GM12891 (cell line): ENCODE measurements at regions not wholly inside any gene's neighbourhood (a gene's known extent, or its start where the extent isn't known, plus 50 kb on each side); places are given as distances from the start of the nearest gene placed in this dataset.

ENCODE experiments used
- POLR2A ChIP-seq: IDR thresholded peaks from 2 replicates; pipeline ENCODE4 v1.6.1; 2011; ENCODE audit warnings: low read depth, low read length, control low read depth
- POLR2AphosphoS5 ChIP-seq: IDR thresholded peaks from 2 replicates; pipeline ENCODE4 v1.6.1; 2011; ENCODE audit warnings: low read depth, low read length, control low read depth
- TAF1 ChIP-seq: IDR thresholded peaks from 2 replicates; pipeline ENCODE4 v1.6.1; 2011; ENCODE audit warnings: low read depth, low read length, control low read depth

DNA sequence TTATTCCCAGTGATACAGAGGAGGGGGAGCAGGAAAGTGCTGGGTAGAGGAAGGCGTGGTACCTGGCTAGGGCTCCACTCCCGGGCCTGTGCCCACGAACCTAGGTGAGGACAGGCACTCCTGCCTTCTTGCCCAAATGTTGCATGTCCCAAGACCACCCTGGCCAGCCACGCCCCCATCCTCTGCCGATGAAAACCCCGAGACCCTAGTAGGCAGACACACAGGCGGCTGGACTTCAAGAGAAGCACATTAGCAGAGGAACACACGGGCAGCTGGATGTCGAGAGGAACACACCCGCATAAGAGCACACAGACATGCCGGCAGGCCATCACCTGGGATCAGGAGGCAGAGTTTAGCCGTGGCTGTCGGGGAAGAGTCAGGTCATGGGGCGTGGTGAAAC is 1386.5 kb upstream of the GOT2 start:
- TF ChIP-seq POLR2A = no peak
- no peak for TF ChIP-seq POLR2AphosphoS5
- no peak for TF ChIP-seq TAF1
